ENCODE measurements at regions not wholly inside any gene's neighbourhood (a gene's known extent, or its start where the extent isn't known, plus 50 kb on each side); places are given as distances from the start of the nearest gene placed in this dataset.

DNA sequence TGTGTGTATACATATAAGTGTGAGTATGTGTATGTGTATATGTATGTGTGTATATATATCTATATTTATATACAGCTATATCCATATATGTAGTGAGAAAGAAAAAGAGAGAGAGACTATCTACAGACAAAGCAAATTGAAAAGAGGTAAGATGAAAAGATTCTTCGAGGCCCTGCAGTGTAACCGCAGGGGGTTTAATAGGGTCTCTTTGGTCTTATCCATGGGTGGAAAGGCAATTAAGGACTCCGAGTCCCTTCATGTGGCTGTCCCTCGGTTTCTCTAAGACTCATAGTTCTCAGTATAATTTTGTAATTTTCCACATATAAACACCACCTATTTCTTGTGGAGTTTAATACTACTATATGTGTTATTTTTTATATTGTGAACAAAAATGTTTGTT lies 50.6 kb upstream of the JAZF1 start:
- no peak for DNase-seq (ENCODE audit: low read depth)

GRCh38 chr7:28236560-28236959 lies 56.0 kb upstream of the JAZF1 start:
- DNase-seq (ENCODE audit: low read depth) = no peak

DNA sequence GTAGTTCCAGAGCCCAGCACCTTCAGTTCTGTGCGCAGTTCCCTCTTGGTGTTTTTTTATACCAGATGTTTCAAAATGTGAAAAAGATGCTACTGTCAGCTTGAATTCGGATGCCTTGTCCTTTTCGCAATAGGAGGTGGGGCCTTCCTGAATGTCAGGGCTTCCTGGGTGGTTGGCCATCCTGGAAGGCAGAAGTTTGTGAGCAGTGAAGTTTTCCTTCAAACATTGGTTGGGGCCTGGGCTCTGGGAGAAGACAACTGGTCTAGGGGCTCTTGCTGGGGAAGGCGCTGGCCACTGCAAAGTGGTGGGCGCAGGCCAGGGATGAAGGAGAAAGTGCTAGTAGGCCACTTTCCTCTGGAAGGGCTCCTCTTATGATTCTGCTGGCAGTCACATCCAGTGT lies 56.8 kb upstream of the JAZF1 start:
- no peak for DNase-seq (ENCODE audit: low read depth)

DNA sequence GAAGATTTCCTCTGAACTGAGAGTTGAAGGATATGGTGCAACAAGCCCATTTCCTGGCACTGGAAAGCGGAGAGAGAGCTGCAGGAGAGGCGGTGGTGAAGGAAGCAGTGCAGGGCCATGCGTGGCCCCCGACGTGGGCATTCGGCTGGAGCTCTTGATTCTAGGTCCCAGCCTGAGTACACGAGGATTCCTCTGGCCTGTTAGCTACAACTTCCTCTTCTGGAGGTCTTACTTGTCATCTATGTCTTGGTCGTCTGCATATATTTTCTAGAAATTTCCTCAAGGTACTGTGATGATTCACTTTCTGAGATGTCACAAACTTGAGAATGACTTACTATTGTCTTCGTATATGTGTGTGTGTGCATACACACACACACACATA lies 59.2 kb upstream of the JAZF1 start:
- no peak for DNase-seq (ENCODE audit: low read depth)

- no peak for DNase-seq (ENCODE audit: low read depth)
Measured at GRCh38 chr7:28240481-28240880, 59.9 kb upstream of the JAZF1 start.

GRCh38 chr7:28243861-28244260 lies 63.3 kb upstream of the JAZF1 start:
- no peak for DNase-seq (ENCODE audit: low read depth)

- no peak for DNase-seq (ENCODE audit: low read depth)
Measured at GRCh38 chr7:28245123-28245878, 64.7 kb upstream of the JAZF1 start.

- DNase-seq (ENCODE audit: low read depth) = no peak
Measured at GRCh38 chr7:28246921-28247461, 66.4 kb upstream of the JAZF1 start.

GRCh38 chr7:28258240-28258639 lies 77.6 kb upstream of the JAZF1 start:
- DNase-seq (ENCODE audit: low read depth) = no peak

- DNase-seq (ENCODE audit: low read depth) = no peak
Measured at GRCh38 chr7:28260969-28261368, 80.4 kb upstream of the JAZF1 start.

DNA sequence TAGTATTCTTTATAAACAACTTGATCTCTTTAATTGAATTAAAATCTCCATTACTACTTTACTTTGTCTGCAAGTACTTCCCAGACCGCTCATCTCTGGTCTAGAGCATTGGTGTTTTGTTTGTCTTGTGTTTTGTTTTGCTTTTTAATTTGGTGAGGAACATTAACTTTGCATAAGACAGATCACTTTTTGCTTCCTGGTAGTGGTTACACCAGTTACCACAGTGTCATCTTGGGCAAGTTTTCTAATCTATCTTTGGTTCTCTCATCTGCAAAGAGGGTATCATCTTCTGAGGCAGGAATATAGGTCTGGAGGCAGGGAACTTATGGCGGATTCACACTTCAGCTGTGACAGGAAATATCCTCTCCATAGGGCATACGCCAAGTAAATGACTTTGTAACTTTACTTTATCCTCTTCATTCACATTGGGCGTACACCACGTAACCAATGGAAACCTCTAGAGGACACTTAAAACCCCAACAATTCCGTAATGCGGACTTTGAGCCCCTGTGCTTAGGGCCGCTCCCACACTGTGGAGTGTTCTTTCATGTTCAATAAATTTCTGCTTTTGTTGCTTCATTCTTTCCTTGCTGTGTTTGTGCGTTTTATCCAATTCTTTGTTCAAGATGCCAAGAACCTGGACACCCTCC lies 83.2 kb upstream of the JAZF1 start:
- DNase-seq (ENCODE audit: low read depth) = no peak

- no peak for DNase-seq (ENCODE audit: low read depth)
Measured at GRCh38 chr7:28266402-28266801, 85.8 kb upstream of the JAZF1 start.

- no peak for DNase-seq (ENCODE audit: low read depth)
Measured at GRCh38 chr7:28267012-28267411, 86.4 kb upstream of the JAZF1 start.

- no peak for DNase-seq (ENCODE audit: low read depth)
Measured at GRCh38 chr7:28269700-28270361, 89.2 kb upstream of the JAZF1 start.

DNA sequence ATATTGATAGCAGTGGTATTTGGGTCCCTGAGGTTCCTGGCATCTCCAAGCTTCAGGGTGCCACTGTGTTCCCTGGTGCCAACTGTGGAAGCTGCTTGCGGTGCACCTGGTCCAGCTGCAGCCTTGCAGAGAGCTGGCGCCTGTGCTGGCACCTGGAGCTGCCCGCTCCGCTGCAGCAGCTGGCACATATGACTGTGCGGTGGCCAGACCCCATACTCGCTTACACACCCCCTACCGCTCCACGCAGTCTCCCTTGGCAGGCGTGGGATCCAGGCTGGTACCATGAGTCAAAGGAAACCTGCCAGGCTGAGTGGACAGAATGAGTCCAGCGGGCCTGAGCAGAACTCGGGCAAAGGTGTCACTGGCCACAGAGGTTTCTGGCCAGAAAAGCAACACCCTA lies 89.9 kb upstream of the JAZF1 start:
- no peak for DNase-seq (ENCODE audit: low read depth)

DNA sequence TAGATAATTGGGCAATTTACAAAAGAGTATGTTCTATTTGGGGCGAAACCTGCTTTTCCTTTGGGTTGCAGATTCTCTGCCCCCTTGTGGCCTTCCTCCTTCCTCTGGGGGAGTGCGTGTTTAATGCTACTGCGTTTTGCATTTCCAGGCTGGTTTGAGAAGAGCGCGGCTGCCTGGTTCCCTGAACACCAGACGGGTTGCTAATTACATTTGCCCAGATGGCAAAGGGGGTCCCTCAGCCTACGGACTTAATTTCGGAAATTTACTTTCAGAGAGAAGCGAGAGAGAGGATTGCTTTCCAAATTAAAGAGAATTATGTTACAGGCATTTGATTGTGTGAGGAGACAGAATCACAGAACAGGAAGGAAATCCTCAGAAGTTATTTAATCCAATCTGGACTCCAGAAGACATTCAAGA lies 91.9 kb upstream of the JAZF1 start:
- peak; percentile 61 for DNase-seq (ENCODE audit: low read depth)

DNA sequence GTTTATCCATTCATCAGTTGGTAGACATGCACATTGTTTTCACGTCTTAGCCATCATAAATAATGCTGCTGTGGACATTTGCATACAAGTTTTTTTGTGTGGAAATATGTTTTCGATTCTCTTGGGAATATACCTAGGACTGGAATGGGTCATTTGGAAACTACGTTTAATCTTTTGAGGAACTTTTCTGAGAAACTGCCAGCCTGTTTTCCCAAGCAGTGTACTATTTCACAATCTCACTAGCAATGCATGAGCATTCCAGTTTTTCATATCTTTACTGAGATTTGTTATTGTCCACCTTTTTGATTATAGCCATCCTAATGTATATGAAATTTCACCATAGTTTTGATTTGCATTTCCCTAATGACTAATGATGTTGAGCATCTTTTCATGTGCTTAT lies 95.7 kb upstream of the JAZF1 start:
- DNase-seq (ENCODE audit: low read depth) = no peak

- DNase-seq (ENCODE audit: low read depth) = no peak
Measured at GRCh38 chr7:28277364-28277763, 96.8 kb upstream of the JAZF1 start.

- DNase-seq (ENCODE audit: low read depth) = no peak
Measured at GRCh38 chr7:28277958-28278357, 97.4 kb upstream of the JAZF1 start.

GRCh38 chr7:28280516-28280915 lies 99.9 kb upstream of the JAZF1 start:
- DNase-seq (ENCODE audit: low read depth) = no peak

GRCh38 chr7:28290496-28290895 lies 109.9 kb upstream of the JAZF1 start:
- no peak for DNase-seq (ENCODE audit: low read depth)

- no peak for DNase-seq (ENCODE audit: low read depth)
Measured at GRCh38 chr7:28291559-28291958, 111.0 kb upstream of the JAZF1 start.
